Transverse colon (tissue), 4 donors: ENCODE measurements at regions not wholly inside any gene's neighbourhood (a gene's known extent, or its start where the extent isn't known, plus 50 kb on each side); places are given as distances from the start of the nearest gene placed in this dataset.
A peak's percentile ranks its signal among the peaks of the same experiment; 100 is the strongest.

ENCODE experiments used
- DNase-seq: peaks from one replicate; pipeline ENCODE4 v3.0.0-alpha.2; 2019
- H3K27ac ChIP-seq, 4 donors: fragments of 200-600 bp; sonication (generic); 2 replicates each; pipeline ENCODE4 v1.5.1; 2016 to 2018; ENCODE audit warnings: inconsistent platforms in 4 of 4
- H3K27me3 ChIP-seq: fragments of 200-600 bp; sonication (generic); 2 replicates; pipeline ENCODE4 v1.5.1; 2017; ENCODE audit warnings: inconsistent platforms
- H3K36me3 ChIP-seq, 4 donors: fragments of 200-600 bp; sonication (generic); 2 replicates each; pipeline ENCODE4 v1.5.1; 2017 to 2019; ENCODE audit warnings: inconsistent platforms in 4 of 4
- H3K4me1 ChIP-seq, 4 donors: fragments of 200-600 bp; sonication (generic); 2 replicates each; pipeline ENCODE4 v1.5.1; 2017 to 2020; ENCODE audit warnings: inconsistent platforms in 4 of 4
- H3K4me3 ChIP-seq, 4 donors: fragments of 200-600 bp; sonication (generic); 1 replicate in 1 of 4; 2 replicates in 3 of 4; pipeline versions ENCODE4 v1.5.1 to v1.6.1; 2017 to 2019; ENCODE audit warnings: inconsistent platforms in 4 of 4
- H3K9me3 ChIP-seq, 2 donors: fragments of 200-600 bp; sonication (generic); 2 replicates each; pipeline ENCODE4 v1.5.1; 2017 to 2019; ENCODE audit warnings: inconsistent platforms in 2 of 2
- EP300 ChIP-seq: sonication (generic); formaldehyde crosslinking; IDR thresholded peaks from one replicate; pipeline ENCODE4 v1.6.1; 2017; ENCODE audit warnings: antibody characterized with exemption, low read depth
- POLR2A ChIP-seq: fragments of 450-650 bp; IDR thresholded peaks from one replicate; pipeline ENCODE4 v1.6.1; 2016; ENCODE audit warnings: antibody characterized with exemption, mild to moderate bottlenecking, moderate library complexity
- POLR2AphosphoS5 ChIP-seq, 3 donors: sonication (generic); formaldehyde crosslinking; IDR thresholded peaks; one replicate each; pipeline ENCODE4 v1.6.1; 2016; ENCODE audit warnings: antibody characterized with exemption in 3 of 3
- WGBS, 2 donors: methylation state at CpG; one replicate each; pipeline ENCODE4 v1.1.5; 2018; ENCODE audit warnings: low coverage in 1 of 2; 5-methylcytosine and 5-hydroxymethylcytosine counted together
- in situ Hi-C, 4 donors: fragments of 200-750 bp; cut with MboI; loops; one replicate each; pipeline versions ENCODE4 v1.15.0 to v1.15.1; 2017; ENCODE audit warnings: low sequenced_read_pairs in 3 of 4, low pct_ligation_motif_present in 1 of 4, low pct_unique_long_range_greater_than_20kb in 1 of 4
- intact Hi-C: fragments of 100-400 bp; cut with DNase I; formaldehyde crosslinking; loops from one replicate; pipeline ENCODE4 v1.15.1; 2023; ENCODE audit warnings: low total_unique reads
- TF ChIP-seq, protein P1 (sequence below), 5 experiments: fragments of 200-600 bp in 3 of 5; fragments of 450-650 bp in 2 of 5; sonication (generic) in 3 of 5; IDR thresholded peaks; 1 replicate in 2 of 5; 2 replicates in 3 of 5; pipeline ENCODE4 v1.5.1; 2016 to 2017; ENCODE audit warnings: antibody characterized with exemption in 5 of 5, inconsistent platforms in 3 of 5, mild to moderate bottlenecking in 2 of 5, moderate library complexity in 1 of 5

GRCh38 chr5:74145951-74146350 is 494.6 kb downstream of the ENC1 start:
- Histone ChIP-seq H3K4me1 (peaks cover 0 to 11% (median 2%) of the 10 kb centered on the region in 4 donors), H3K9me3 (no peaks in the 10 kb centered on the region), H3K27me3 (no peaks in the 10 kb centered on the region), H3K4me3 (no peak overlapping the region), H3K36me3 (no peaks in the 10 kb centered on the region), H3K27ac (no peak overlapping the region)
- 87 to 88% methylated on average over 3 to 9 of the region's 9 CpGs for WGBS, 2 donors
- in situ Hi-C loops (no loop called here), intact Hi-C loops (no loop called here)
- TF ChIP-seq POLR2AphosphoS5 (IDR thresholded peaks at IDR 0.05) (no peak), POLR2A (no peak), EP300 (no peak)
- TF ChIP-seq, protein P1, sequence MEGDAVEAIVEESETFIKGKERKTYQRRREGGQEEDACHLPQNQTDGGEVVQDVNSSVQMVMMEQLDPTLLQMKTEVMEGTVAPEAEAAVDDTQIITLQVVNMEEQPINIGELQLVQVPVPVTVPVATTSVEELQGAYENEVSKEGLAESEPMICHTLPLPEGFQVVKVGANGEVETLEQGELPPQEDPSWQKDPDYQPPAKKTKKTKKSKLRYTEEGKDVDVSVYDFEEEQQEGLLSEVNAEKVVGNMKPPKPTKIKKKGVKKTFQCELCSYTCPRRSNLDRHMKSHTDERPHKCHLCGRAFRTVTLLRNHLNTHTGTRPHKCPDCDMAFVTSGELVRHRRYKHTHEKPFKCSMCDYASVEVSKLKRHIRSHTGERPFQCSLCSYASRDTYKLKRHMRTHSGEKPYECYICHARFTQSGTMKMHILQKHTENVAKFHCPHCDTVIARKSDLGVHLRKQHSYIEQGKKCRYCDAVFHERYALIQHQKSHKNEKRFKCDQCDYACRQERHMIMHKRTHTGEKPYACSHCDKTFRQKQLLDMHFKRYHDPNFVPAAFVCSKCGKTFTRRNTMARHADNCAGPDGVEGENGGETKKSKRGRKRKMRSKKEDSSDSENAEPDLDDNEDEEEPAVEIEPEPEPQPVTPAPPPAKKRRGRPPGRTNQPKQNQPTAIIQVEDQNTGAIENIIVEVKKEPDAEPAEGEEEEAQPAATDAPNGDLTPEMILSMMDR (IDR thresholded peaks at IDR 0.05), result no peak
- no peak for DNase-seq

DNA sequence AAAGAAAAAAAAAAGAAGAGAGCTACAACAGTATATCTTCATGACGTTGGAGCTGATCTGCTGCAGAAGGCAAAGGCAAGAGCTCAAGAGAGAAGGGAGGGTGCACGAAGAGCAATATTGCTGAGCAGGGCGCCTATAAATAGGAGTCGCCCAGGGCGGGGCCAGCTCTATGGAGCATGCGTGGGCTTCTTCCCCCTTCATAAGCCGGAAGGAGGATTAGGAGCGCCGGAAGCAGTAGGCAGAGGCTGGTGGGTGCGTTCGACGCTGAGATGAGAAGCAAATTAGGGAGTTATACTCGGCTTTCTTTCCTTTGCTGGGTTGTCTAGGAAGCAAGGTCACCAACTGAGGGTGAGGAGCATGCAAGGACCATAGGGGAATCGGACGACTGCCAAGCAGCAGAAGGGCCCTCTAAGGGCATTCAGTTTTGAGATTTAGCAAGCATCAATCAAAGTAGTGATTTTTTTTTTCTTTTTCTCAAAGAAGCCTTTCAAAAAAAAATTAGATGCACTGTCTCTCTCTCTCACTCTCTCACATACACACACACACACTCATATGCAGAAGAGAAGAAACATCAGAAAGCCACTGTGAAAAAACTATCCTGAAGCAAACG is 496.7 kb downstream of the ENC1 start:
- Histone ChIP-seq H3K4me3 (no peak overlapping the region), H3K9me3 (no peaks in the 10 kb centered on the region), H3K36me3 (no peaks in the 10 kb centered on the region), H3K27me3 (no peaks in the 10 kb centered on the region), H3K27ac (no peak overlapping the region), H3K4me1 (peaks cover 0 to 11% (median 0%) of the 10 kb centered on the region in 4 donors)
- peak; percentile 28 for DNase-seq
- TF ChIP-seq EP300, result no peak
- in situ Hi-C loops (no loop called here), intact Hi-C loops (no loop called here)
- 64 to 80% methylated on average over 4 to 16 of the region's 16 CpGs for WGBS, 2 donors

DNA sequence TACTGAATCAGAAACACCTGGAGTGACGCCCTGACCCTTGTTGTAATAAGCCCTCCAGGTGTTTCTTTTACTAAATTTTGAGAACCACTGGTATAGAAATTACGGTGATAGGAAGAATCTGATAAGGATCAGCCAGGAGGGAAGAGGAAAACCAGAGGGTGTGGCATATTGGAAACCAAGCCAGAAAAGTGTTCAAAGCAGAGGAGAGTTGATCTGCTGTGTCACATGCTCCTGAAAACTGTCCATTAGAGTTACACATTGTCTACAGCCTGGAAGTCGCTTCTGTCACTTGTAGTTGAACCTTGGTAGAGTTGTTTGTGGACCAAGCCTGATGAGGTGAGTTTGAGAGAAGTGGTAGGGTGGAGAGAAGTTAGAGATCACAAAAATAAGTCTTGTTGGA is 497.4 kb downstream of the ENC1 start:
- H3K9me3 ChIP-seq, result no peaks in the 10 kb centered on the region
- no peaks in the 10 kb centered on the region for H3K27me3 ChIP-seq
- no peaks in the 10 kb centered on the region for H3K36me3 ChIP-seq
- H3K27ac ChIP-seq, result no peak overlapping the region
- in situ Hi-C loops (no loop called here), intact Hi-C loops (no loop called here)
- H3K4me1 ChIP-seq, result peaks cover 0 to 11% (median 0%) of the 10 kb centered on the region in 4 donors
- 33 to 49% methylated on average over 2 to 3 of the region's 3 CpGs for WGBS, 2 donors
- no peak for DNase-seq
- TF ChIP-seq EP300 (no peak), POLR2AphosphoS5 (IDR thresholded peaks at IDR 0.05) (no peak)
- TF ChIP-seq, protein P1 (IDR thresholded peaks at IDR 0.05), result no peak
- no peak overlapping the region for H3K4me3 ChIP-seq

- H3K36me3 ChIP-seq, result no peaks in the 10 kb centered on the region
These were observed 499.5 kb downstream of the ENC1 start for GRCh38 chr5:74141053-74141452.

More at GRCh38 chr5:74141053-74141452, 499.5 kb downstream of the ENC1 start:
- H3K27ac ChIP-seq, result no peak overlapping the region
- no peak overlapping the region for H3K4me3 ChIP-seq
- 75% methylated on average over 4 of the region's 4 CpGs; no CpG with 5 or more reads in 1 of the 2 donors for WGBS, 2 donors
- intact Hi-C loops, result no loop called here
- H3K4me1 ChIP-seq, result peaks cover 0 to 11% (median 0%) of the 10 kb centered on the region in 4 donors
- no peak for TF ChIP-seq EP300
- TF ChIP-seq POLR2A, result no peak
- TF ChIP-seq, protein P1 (IDR thresholded peaks at IDR 0.05), result no peak
- no peak for TF ChIP-seq POLR2AphosphoS5 (IDR thresholded peaks at IDR 0.05)
- no peaks in the 10 kb centered on the region for H3K9me3 ChIP-seq
- in situ Hi-C loops, result no loop called here
- DNase-seq, result no peak
- no peaks in the 10 kb centered on the region for H3K27me3 ChIP-seq
